ENCODE measurements at regions not wholly inside any gene's neighbourhood (a gene's known extent, or its start where the extent isn't known, plus 50 kb on each side); places are given as distances from the start of the nearest gene placed in this dataset.

DNA sequence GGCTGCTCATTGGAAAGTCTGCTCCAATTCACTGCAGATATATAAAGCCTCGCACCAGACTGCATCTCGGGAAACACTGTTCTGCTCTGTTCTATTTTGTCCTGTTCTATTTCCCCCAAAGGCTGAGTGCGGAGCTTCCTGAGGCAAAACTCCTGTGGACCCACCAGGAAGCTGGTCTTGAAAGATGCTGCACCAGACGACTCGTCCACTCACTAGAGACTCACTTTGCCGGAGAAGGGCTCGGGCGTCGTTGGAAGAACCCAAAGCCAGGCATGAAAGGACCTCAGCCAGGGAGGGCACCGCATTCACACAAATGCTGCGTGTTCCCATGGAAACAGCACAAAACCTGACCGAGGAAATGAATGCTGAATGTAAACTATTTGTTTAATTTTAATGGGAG lies 331.2 kb upstream of the SFSWAP start:
- no peak overlapping the region for H3K4me3 ChIP-seq (ENCODE audit: low read length)
- no peaks in the 10 kb centered on the region for H3K4me1 ChIP-seq (ENCODE audit: control insufficient read depth, insufficient read depth, low read length)
- H3K9ac ChIP-seq (ENCODE audit: low read length) = no peak overlapping the region
- no peak overlapping the region for H3K27ac ChIP-seq (ENCODE audit: low read depth, low read length)
- no peaks in the 10 kb centered on the region for H3K36me3 ChIP-seq (ENCODE audit: control insufficient read depth, insufficient read depth, low read length)
- peaks cover 2% of the 10 kb centered on the region for H3K27me3 ChIP-seq (ENCODE audit: control insufficient read depth, insufficient read depth, low read length)

GRCh38 chr12:131380220-131380964 lies 330.5 kb upstream of the SFSWAP start:
- Histone ChIP-seq H3K27me3 (ENCODE audit: control insufficient read depth, insufficient read depth, low read length) (peaks cover 2% of the 10 kb centered on the region), H3K4me1 (ENCODE audit: control insufficient read depth, insufficient read depth, low read length) (no peaks in the 10 kb centered on the region), H3K36me3 (ENCODE audit: control insufficient read depth, insufficient read depth, low read length) (no peaks in the 10 kb centered on the region), H3K27ac (ENCODE audit: low read depth, low read length) (no peak overlapping the region), H3K4me3 (ENCODE audit: low read length) (no peak overlapping the region), H3K9ac (ENCODE audit: low read length) (no peak overlapping the region)

GRCh38 chr12:131380965-131381705 lies 329.8 kb upstream of the SFSWAP start:
- Histone ChIP-seq H3K9ac (ENCODE audit: low read length) (no peak overlapping the region), H3K27ac (ENCODE audit: low read depth, low read length) (no peak overlapping the region), H3K4me1 (ENCODE audit: control insufficient read depth, insufficient read depth, low read length) (no peaks in the 10 kb centered on the region), H3K36me3 (ENCODE audit: control insufficient read depth, insufficient read depth, low read length) (no peaks in the 10 kb centered on the region), H3K27me3 (ENCODE audit: control insufficient read depth, insufficient read depth, low read length) (peaks cover 2% of the 10 kb centered on the region), H3K4me3 (ENCODE audit: low read length) (no peak overlapping the region)

GRCh38 chr12:131381716-131382430 lies 329.0 kb upstream of the SFSWAP start:
- Histone ChIP-seq H3K4me3 (ENCODE audit: low read length) (no peak overlapping the region), H3K27me3 (ENCODE audit: control insufficient read depth, insufficient read depth, low read length) (peaks cover 2% of the 10 kb centered on the region), H3K36me3 (ENCODE audit: control insufficient read depth, insufficient read depth, low read length) (no peaks in the 10 kb centered on the region), H3K9ac (ENCODE audit: low read length) (no peak overlapping the region), H3K27ac (ENCODE audit: low read depth, low read length) (no peak overlapping the region), H3K4me1 (ENCODE audit: control insufficient read depth, insufficient read depth, low read length) (no peaks in the 10 kb centered on the region)

GRCh38 chr12:131383291-131383690 lies 327.6 kb upstream of the SFSWAP start:
- Histone ChIP-seq H3K36me3 (ENCODE audit: control insufficient read depth, insufficient read depth, low read length) (no peaks in the 10 kb centered on the region), H3K4me3 (ENCODE audit: low read length) (no peak overlapping the region), H3K9ac (ENCODE audit: low read length) (no peak overlapping the region), H3K27me3 (ENCODE audit: control insufficient read depth, insufficient read depth, low read length) (peaks cover 2% of the 10 kb centered on the region), H3K4me1 (ENCODE audit: control insufficient read depth, insufficient read depth, low read length) (no peaks in the 10 kb centered on the region), H3K27ac (ENCODE audit: low read depth, low read length) (no peak overlapping the region)

DNA sequence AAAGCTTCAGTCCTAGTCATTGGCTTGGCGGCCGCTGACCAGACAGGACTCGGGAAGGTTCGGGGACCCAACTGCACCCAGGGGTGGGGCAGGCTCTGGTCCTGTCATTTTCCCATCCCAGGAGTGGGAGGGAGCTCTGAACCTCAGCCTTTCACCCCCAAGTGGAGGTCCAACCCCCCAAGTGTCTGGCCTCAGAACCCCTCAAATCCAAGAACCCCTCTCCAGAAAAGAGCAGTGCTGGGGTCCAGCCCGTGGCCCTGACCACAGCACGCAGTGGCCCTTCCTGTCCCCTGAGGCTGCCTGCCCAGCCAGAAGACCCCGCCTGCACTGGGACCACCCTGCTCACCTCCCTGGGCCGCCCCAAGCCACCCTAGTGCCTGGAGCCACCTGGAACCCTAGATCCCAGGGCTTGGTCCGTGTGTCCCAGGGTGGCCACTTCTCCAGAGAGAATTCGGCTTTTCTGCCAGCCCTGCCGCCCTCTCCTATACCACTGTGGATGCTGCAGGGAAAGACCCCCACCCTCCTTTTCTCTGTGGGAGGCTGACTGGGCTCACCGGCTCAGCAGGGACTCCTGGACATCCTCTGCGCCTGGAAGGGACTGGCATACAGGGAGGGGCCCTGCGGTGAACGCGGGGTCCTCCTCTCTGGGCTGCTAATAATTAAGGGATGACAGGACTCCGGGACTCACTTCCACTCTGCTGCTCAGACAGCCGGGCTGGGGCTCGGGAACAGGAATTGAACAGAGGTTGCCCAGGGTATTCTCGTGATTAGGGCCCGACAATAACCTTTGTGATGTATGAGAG lies 326.9 kb upstream of the SFSWAP start:
- Histone ChIP-seq H3K4me1 (ENCODE audit: control insufficient read depth, insufficient read depth, low read length) (no peaks in the 10 kb centered on the region), H3K27ac (ENCODE audit: low read depth, low read length) (no peak overlapping the region), H3K9ac (ENCODE audit: low read length) (no peak overlapping the region), H3K36me3 (ENCODE audit: control insufficient read depth, insufficient read depth, low read length) (no peaks in the 10 kb centered on the region), H3K27me3 (ENCODE audit: control insufficient read depth, insufficient read depth, low read length) (peaks cover 2% of the 10 kb centered on the region), H3K4me3 (ENCODE audit: low read length) (no peak overlapping the region)

- Histone ChIP-seq H3K27me3 (ENCODE audit: control insufficient read depth, insufficient read depth, low read length) (no peaks in the 10 kb centered on the region), H3K36me3 (ENCODE audit: control insufficient read depth, insufficient read depth, low read length) (no peaks in the 10 kb centered on the region), H3K9ac (ENCODE audit: low read length) (no peak overlapping the region), H3K4me3 (ENCODE audit: low read length) (no peak overlapping the region), H3K27ac (ENCODE audit: low read depth, low read length) (no peak overlapping the region), H3K4me1 (ENCODE audit: control insufficient read depth, insufficient read depth, low read length) (no peaks in the 10 kb centered on the region)
These were observed 326.4 kb upstream of the SFSWAP start for GRCh38 chr12:131384544-131384855.

GRCh38 chr12:131385313-131386166 lies 325.4 kb upstream of the SFSWAP start:
- no peaks in the 10 kb centered on the region for H3K4me1 ChIP-seq (ENCODE audit: control insufficient read depth, insufficient read depth, low read length)
- H3K27ac ChIP-seq (ENCODE audit: low read depth, low read length) = no peak overlapping the region
- H3K9ac ChIP-seq (ENCODE audit: low read length) = no peak overlapping the region
- H3K27me3 ChIP-seq (ENCODE audit: control insufficient read depth, insufficient read depth, low read length) = peaks cover 4% of the 10 kb centered on the region
- no peaks in the 10 kb centered on the region for H3K36me3 ChIP-seq (ENCODE audit: control insufficient read depth, insufficient read depth, low read length)
- no peak overlapping the region for H3K4me3 ChIP-seq (ENCODE audit: low read length)

GRCh38 chr12:131386167-131386521 lies 324.7 kb upstream of the SFSWAP start:
- H3K27me3 ChIP-seq (ENCODE audit: control insufficient read depth, insufficient read depth, low read length) = peaks cover 4% of the 10 kb centered on the region
- no peaks in the 10 kb centered on the region for H3K36me3 ChIP-seq (ENCODE audit: control insufficient read depth, insufficient read depth, low read length)
- no peaks in the 10 kb centered on the region for H3K4me1 ChIP-seq (ENCODE audit: control insufficient read depth, insufficient read depth, low read length)
- no peak overlapping the region for H3K27ac ChIP-seq (ENCODE audit: low read depth, low read length)
- H3K4me3 ChIP-seq (ENCODE audit: low read length) = no peak overlapping the region
- no peak overlapping the region for H3K9ac ChIP-seq (ENCODE audit: low read length)

GRCh38 chr12:131386781-131387180 lies 324.1 kb upstream of the SFSWAP start:
- Histone ChIP-seq H3K36me3 (ENCODE audit: control insufficient read depth, insufficient read depth, low read length) (no peaks in the 10 kb centered on the region), H3K9ac (ENCODE audit: low read length) (no peak overlapping the region), H3K27me3 (ENCODE audit: control insufficient read depth, insufficient read depth, low read length) (peaks cover 4% of the 10 kb centered on the region), H3K4me3 (ENCODE audit: low read length) (no peak overlapping the region), H3K4me1 (ENCODE audit: control insufficient read depth, insufficient read depth, low read length) (no peaks in the 10 kb centered on the region), H3K27ac (ENCODE audit: low read depth, low read length) (no peak overlapping the region)

GRCh38 chr12:131387281-131388163 lies 323.4 kb upstream of the SFSWAP start:
- no peak overlapping the region for H3K27ac ChIP-seq (ENCODE audit: low read depth, low read length)
- no peak overlapping the region for H3K4me3 ChIP-seq (ENCODE audit: low read length)
- no peaks in the 10 kb centered on the region for H3K4me1 ChIP-seq (ENCODE audit: control insufficient read depth, insufficient read depth, low read length)
- no peak overlapping the region for H3K9ac ChIP-seq (ENCODE audit: low read length)
- peaks cover 4% of the 10 kb centered on the region for H3K27me3 ChIP-seq (ENCODE audit: control insufficient read depth, insufficient read depth, low read length)
- no peaks in the 10 kb centered on the region for H3K36me3 ChIP-seq (ENCODE audit: control insufficient read depth, insufficient read depth, low read length)

All from rectal smooth muscle tissue (tissue), 1 donor.